Prostate gland (tissue), 2 donors: ENCODE measurements at regions not wholly inside any gene's neighbourhood (a gene's known extent, or its start where the extent isn't known, plus 50 kb on each side); places are given as distances from the start of the nearest gene placed in this dataset.

Experiments
- POLR2A ChIP-seq: fragments of 450-650 bp; IDR thresholded peaks from one replicate; pipeline ENCODE4 v1.6.1; 2016; ENCODE audit warnings: antibody characterized with exemption, mild to moderate bottlenecking
- POLR2AphosphoS5 ChIP-seq: sonication (generic); formaldehyde crosslinking; IDR thresholded peaks from one replicate; pipeline ENCODE4 v1.6.1; 2017; ENCODE audit warnings: antibody characterized with exemption
- TF ChIP-seq, protein P1 (sequence below), 4 experiments: fragments of 200-600 bp in 2 of 4; fragments of 450-650 bp in 2 of 4; sonication (generic) in 2 of 4; IDR thresholded peaks; 1 replicate in 3 of 4; 2 replicates in 1 of 4; pipeline ENCODE4 v1.5.1; 2016 to 2019; ENCODE audit warnings: antibody characterized with exemption in 4 of 4, mild to moderate bottlenecking in 2 of 4, moderate library complexity in 2 of 4

DNA sequence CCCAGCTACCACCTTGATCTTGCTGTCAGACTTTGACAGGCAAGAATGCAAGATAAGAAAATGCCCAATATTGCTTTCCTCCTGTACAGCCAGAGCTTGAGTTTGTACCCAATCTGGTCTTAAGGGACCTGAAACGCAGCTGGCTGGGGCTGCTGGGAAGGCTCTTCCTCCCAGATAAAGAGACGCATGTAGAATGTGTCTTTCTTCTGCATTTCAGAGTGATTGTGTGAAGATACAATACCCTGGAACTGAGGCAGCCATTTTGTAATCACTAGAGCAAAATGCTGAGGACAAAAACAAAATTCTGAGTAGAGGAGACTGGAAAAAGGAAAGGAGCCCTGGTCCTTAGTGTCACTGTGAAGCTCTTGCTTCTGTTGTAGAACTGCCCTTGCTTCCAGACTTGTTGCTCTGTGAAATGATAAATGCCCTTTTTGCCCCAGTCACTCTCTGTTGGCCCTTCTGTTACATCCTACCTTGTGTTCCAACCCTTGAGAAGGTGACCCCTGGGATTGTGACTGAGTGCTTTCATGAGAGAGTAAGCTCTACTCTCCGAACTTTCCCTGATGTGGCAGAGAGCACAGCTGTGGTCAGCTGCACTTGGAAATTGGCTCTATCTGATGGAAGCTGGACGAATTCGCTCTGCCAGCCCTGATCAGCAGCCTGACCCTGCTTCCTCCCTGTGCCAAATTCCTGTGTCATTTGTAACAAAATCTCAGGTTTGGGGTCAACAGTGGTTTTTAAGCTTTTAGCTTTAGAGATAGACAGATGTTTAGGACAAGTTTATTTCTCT is 137.4 kb upstream of the RBMS1 start:
- TF ChIP-seq, protein P1, sequence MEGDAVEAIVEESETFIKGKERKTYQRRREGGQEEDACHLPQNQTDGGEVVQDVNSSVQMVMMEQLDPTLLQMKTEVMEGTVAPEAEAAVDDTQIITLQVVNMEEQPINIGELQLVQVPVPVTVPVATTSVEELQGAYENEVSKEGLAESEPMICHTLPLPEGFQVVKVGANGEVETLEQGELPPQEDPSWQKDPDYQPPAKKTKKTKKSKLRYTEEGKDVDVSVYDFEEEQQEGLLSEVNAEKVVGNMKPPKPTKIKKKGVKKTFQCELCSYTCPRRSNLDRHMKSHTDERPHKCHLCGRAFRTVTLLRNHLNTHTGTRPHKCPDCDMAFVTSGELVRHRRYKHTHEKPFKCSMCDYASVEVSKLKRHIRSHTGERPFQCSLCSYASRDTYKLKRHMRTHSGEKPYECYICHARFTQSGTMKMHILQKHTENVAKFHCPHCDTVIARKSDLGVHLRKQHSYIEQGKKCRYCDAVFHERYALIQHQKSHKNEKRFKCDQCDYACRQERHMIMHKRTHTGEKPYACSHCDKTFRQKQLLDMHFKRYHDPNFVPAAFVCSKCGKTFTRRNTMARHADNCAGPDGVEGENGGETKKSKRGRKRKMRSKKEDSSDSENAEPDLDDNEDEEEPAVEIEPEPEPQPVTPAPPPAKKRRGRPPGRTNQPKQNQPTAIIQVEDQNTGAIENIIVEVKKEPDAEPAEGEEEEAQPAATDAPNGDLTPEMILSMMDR (IDR thresholded peaks at IDR 0.05): no peak
- TF ChIP-seq POLR2AphosphoS5 (no peak), POLR2A (no peak)
